Body of pancreas (tissue), 4 donors: ENCODE measurements at regions not wholly inside any gene's neighbourhood (a gene's known extent, or its start where the extent isn't known, plus 50 kb on each side); places are given as distances from the start of the nearest gene placed in this dataset.
"Not testable (repeated sequence)": the region's sequence is repeated elsewhere in the genome, so short reads cannot be mapped to it uniquely, and the experiment has no call there.

ENCODE experiments used
- ATAC-seq: fragments of 150-250 bp; one replicate; pipeline ENCODE4 v1.9.1; 2016
- DNase-seq, 4 donors: peaks; one replicate each; pipeline ENCODE4 v3.0.0-alpha.2; 2019
- H3K27ac ChIP-seq, 4 donors: fragments of 200-600 bp; sonication (generic); 1 replicate in 3 of 4; 2 replicates in 1 of 4; pipeline versions ENCODE4 v1.5.1 to v1.6.1; 2016 to 2019; ENCODE audit warnings: mild to moderate bottlenecking in 1 of 4, mixed read lengths in 1 of 4, moderate library complexity in 1 of 4
- H3K27me3 ChIP-seq, 2 donors: fragments of 200-600 bp; sonication (generic); one replicate each; pipeline ENCODE4 v1.6.0; 2016; ENCODE audit warnings: mild to moderate bottlenecking in 1 of 2
- H3K36me3 ChIP-seq, 2 donors: fragments of 200-600 bp; sonication (generic); replicated peaks in 1 of 2; 2 replicates each; pipeline ENCODE4 v1.5.1; 2016; ENCODE audit warnings: low read depth in 2 of 2; ENCODE audit not compliant: insufficient read depth in 1 of 2
- H3K4me1 ChIP-seq: fragments of 200-600 bp; sonication (generic); one replicate; pipeline ENCODE4 v1.6.0; 2016
- H3K4me3 ChIP-seq, 2 donors: fragments of 200-600 bp; sonication (generic); 1 replicate in 1 of 2; 2 replicates in 1 of 2; pipeline ENCODE4 v1.5.1; 2016 to 2019
- H3K9me3 ChIP-seq, 3 donors: fragments of 200-600 bp; sonication (generic); 1 replicate in 2 of 3; 2 replicates in 1 of 3; pipeline ENCODE4 v1.5.1; 2016
- POLR2A ChIP-seq, 3 donors: fragments of 450-650 bp; IDR thresholded peaks; one replicate each; pipeline ENCODE4 v1.6.1; 2016; ENCODE audit warnings: antibody characterized with exemption in 3 of 3, mild to moderate bottlenecking in 2 of 3
- WGBS, 2 donors: methylation state at CpG; one replicate each; pipeline ENCODE4 v1.1.5; 2017; 5-methylcytosine and 5-hydroxymethylcytosine counted together
- intact Hi-C: fragments of 100-400 bp; cut with DNase I; formaldehyde crosslinking; loops from one replicate; pipeline ENCODE4 v1.15.1; 2023
- TF ChIP-seq, protein P1 (sequence below), 7 experiments: fragments of 450-650 bp in 4 of 7; fragments of 200-600 bp in 3 of 7; sonication (generic) in 3 of 7; IDR thresholded peaks; one replicate each; pipeline ENCODE4 v1.5.1; 2016 to 2019; ENCODE audit warnings: antibody characterized with exemption in 7 of 7

DNA sequence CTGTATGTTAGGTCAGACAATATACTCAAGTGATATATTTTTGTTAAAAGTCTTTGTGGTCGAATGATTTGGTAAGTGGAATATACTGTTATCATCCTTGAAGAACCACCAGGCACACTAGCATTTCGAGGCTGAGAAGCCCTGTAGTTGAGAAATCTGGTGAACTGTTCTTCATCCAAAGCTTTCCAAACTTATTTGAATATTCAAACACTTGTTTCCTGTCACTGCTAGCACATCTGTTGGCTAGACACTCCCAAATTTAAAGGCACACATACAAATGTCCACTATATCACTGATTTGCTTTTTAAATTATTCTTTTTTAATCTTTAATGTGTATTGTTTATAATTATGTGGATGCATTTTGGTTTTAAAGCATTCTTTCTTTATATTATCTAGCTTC lies 241.9 kb upstream of the CNTNAP5 start:
- Histone ChIP-seq H3K27me3 (no peaks in the 10 kb centered on the region), H3K4me1 (no peaks in the 10 kb centered on the region), H3K9me3 (peaks cover 0 to 4% (median 0%) of the 10 kb centered on the region in 3 donors), H3K4me3 (no peak overlapping the region), H3K36me3 (no peaks in the 10 kb centered on the region), H3K27ac (no peak overlapping the region)
- DNase-seq (no peak), ATAC-seq (no peak)
- WGBS, 2 donors, result 30 to 36% methylated on average over 2 of the region's 2 CpGs
- intact Hi-C loops, result no loop called here
- TF ChIP-seq POLR2A (IDR thresholded peaks at IDR 0.05), result no peak
- TF ChIP-seq, protein P1, sequence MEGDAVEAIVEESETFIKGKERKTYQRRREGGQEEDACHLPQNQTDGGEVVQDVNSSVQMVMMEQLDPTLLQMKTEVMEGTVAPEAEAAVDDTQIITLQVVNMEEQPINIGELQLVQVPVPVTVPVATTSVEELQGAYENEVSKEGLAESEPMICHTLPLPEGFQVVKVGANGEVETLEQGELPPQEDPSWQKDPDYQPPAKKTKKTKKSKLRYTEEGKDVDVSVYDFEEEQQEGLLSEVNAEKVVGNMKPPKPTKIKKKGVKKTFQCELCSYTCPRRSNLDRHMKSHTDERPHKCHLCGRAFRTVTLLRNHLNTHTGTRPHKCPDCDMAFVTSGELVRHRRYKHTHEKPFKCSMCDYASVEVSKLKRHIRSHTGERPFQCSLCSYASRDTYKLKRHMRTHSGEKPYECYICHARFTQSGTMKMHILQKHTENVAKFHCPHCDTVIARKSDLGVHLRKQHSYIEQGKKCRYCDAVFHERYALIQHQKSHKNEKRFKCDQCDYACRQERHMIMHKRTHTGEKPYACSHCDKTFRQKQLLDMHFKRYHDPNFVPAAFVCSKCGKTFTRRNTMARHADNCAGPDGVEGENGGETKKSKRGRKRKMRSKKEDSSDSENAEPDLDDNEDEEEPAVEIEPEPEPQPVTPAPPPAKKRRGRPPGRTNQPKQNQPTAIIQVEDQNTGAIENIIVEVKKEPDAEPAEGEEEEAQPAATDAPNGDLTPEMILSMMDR (IDR thresholded peaks at IDR 0.05), result no peak

DNA sequence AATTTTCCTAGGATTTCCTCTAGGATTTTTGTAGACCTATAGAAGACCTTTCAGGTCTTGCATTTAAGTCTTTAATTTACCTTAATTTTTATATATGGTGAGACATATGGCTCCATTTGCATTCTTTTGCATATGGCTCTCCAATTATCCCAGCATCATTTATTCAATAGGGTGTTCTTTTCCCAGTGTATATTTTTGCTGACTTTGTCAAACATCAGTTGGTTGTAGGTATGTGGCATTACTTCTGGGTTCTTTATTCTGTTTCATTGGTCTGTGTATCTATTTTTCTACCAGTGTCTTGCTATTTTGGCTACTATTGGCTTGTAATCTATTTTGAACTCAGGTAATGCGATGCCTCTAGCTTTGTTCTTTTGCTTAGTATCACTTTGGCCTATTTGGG lies 239.8 kb upstream of the CNTNAP5 start:
- Histone ChIP-seq H3K4me1 (no peaks in the 10 kb centered on the region), H3K27me3 (no peaks in the 10 kb centered on the region), H3K36me3 (no peaks in the 10 kb centered on the region), H3K27ac (no peak overlapping the region), H3K9me3 (peaks cover 0 to 4% (median 0%) of the 10 kb centered on the region in 3 donors), H3K4me3 (no peak overlapping the region)
- intact Hi-C loops, result no loop called here
- 20 to 50% methylated on average over 1 of the region's 1 CpG for WGBS, 2 donors
- TF ChIP-seq POLR2A (IDR thresholded peaks at IDR 0.05), result no peak
- TF ChIP-seq, protein P1 (IDR thresholded peaks at IDR 0.05), result no peak
- no peak for ATAC-seq
- DNase-seq, result no peak

DNA sequence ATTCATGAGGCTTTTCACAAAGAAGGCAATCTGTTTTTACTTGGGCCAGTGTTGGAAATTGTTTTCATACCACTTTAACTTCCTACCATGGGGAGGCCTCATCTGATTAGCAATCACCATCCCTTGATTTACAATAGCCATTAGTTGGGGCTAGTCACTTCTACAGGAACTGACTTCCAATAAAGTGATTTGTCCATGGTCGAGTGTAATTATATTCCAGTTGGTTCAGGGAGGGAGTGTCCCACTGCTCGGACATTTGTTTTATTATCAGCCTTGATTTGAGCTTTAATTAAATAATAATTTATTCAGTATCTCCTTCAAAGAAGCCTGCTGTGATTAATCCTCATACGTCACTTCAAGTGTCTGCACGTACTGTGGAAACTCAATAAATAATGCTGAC lies 233.9 kb upstream of the CNTNAP5 start:
- DNase-seq (no peak), ATAC-seq (no peak)
- Histone ChIP-seq H3K36me3 (no peaks in the 10 kb centered on the region), H3K4me1 (no peaks in the 10 kb centered on the region), H3K27me3 (no peaks in the 10 kb centered on the region), H3K4me3 (no peak overlapping the region), H3K9me3 (no peaks in the 10 kb centered on the region), H3K27ac (no peak overlapping the region)
- no peak for TF ChIP-seq POLR2A (IDR thresholded peaks at IDR 0.05)
- 44 to 50% methylated on average over 4 of the region's 4 CpGs for WGBS, 2 donors
- intact Hi-C loops, result no loop called here

DNA sequence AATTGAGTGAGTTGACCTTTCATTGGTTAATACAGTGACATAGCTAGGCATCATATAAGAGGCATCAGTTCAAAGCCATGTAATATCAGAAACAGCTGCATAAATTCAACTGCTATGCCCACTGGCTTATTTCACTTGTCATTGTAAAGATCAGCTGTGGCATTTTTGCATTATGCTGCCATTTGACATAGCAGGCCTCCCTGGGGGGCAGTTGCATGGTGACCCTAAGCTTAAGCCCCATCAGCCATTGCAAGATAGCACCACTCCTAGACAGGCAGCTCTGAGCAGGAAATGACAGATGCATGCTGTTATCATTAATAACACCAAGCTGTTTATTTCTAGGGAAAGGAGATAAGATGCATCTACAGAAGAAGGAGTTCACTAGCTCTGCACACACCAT lies 233.4 kb upstream of the CNTNAP5 start:
- DNase-seq, result no peak
- Histone ChIP-seq H3K27ac (no peak overlapping the region), H3K9me3 (no peaks in the 10 kb centered on the region), H3K27me3 (no peaks in the 10 kb centered on the region), H3K4me3 (no peak overlapping the region), H3K4me1 (no peaks in the 10 kb centered on the region), H3K36me3 (no peaks in the 10 kb centered on the region)
- no peak for ATAC-seq
- TF ChIP-seq, protein P1 (IDR thresholded peaks at IDR 0.05), result no peak
- TF ChIP-seq POLR2A (IDR thresholded peaks at IDR 0.05), result no peak
- intact Hi-C loops, result no loop called here

DNA sequence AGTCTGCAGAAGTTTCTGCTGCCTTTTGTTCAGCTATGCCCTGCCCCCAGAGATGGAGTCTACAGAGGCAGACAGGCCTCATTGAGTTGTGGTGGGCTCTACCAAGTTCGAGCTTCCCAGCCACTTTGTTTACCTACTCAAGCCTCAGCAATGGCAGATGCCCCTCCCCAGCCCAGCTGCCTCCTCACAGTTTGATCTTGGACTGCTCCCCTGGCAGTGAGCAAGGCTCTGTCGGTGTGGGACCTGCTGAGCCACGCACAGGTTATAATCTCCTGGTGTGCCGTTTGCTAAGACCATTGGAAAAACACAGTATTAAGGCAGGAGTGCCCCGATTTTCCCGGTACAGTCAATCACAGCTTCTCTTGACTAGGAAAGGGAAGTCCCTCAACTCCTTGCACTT lies 221.0 kb upstream of the CNTNAP5 start:
- peaks cover 0 to 11% (median 0%) of the 10 kb centered on the region in 3 donors for H3K9me3 ChIP-seq
- ATAC-seq, H3K4me1 ChIP-seq, H3K4me3 ChIP-seq, H3K36me3 ChIP-seq, H3K27me3 ChIP-seq, H3K27ac ChIP-seq, DNase-seq, intact Hi-C loops: not testable (repeated sequence)
- WGBS, 2 donors, result 60 to 67% methylated on average over 6 of the region's 6 CpGs

DNA sequence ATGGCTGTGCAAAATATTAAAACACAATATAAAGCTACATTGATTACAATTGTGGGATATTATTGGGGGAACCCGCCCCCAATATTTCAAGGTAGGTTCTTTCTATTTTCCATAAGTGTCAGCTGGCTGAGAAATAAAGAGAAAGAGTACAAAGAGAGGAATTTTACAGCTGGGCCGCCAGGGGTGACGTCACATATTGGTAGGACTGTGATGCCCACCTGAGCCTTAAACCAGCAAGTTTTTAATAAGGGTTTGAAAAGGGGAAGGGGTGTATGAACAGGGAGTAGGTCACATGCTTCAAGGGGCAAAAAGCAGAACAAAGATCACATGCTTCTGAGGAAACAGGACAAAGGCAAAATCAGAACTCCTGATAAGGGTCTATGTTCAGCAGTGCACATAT lies 219.3 kb upstream of the CNTNAP5 start:
- H3K27me3 ChIP-seq, H3K27ac ChIP-seq, DNase-seq, intact Hi-C loops, ATAC-seq, H3K4me1 ChIP-seq, H3K4me3 ChIP-seq, H3K36me3 ChIP-seq: not testable (repeated sequence)
- H3K9me3 ChIP-seq, result peaks cover 0 to 11% (median 0%) of the 10 kb centered on the region in 3 donors
- WGBS, 2 donors, result 42 to 51% methylated on average over 3 of the region's 3 CpGs
